ENCODE measurements at regions not wholly inside any gene's neighbourhood (a gene's known extent, or its start where the extent isn't known, plus 50 kb on each side); places are given as distances from the start of the nearest gene placed in this dataset.

- no peak for DNase-seq
- WGBS (ENCODE audit: low lambda C conversion rate) = 18% methylated on average over 1 of the region's 1 CpG
- Histone ChIP-seq H3K4me1 (ENCODE audit: control insufficient read depth in 1 of 2, insufficient read depth in 2 of 2, low read depth in 1 of 2, low read length in 1 of 2) (no peaks in the 10 kb centered on the region), H3K36me3 (replicated peaks in 1 of 2; ENCODE audit: control insufficient read depth in 1 of 2, insufficient read depth in 2 of 2, low read length in 1 of 2) (no peaks in the 10 kb centered on the region), H3K9me3 (no peaks in the 10 kb centered on the region), H2AFZ (ENCODE audit: low read depth) (no peak overlapping the region), H3K27me3 (ENCODE audit: insufficient read depth) (no peaks in the 10 kb centered on the region), H4K20me1 (ENCODE audit: insufficient read depth) (no peaks in the 10 kb centered on the region), H3K79me2 (ENCODE audit: insufficient read depth) (no peaks in the 10 kb centered on the region), H3F3A (replicated peaks; ENCODE audit: insufficient read depth) (no peaks in the 10 kb centered on the region), H3K9me2 (no peaks in the 10 kb centered on the region), H3K4me3 (ENCODE audit: low read depth in 2 of 2, low read length in 1 of 2) (no peak overlapping the region), H3K27ac (ENCODE audit: low read depth in 2 of 2, low read length in 1 of 2) (no peak overlapping the region), H3K9ac (no peak overlapping the region), H3K4me2 (no peak overlapping the region)
- no peak for TF ChIP-seq FOXM1 (IDR thresholded peaks at IDR 0.05; ENCODE audit: low read depth)
- no peak for TF ChIP-seq MEF2A (IDR thresholded peaks at IDR 0.05; ENCODE audit: borderline replicate concordance, low read depth)
- TF ChIP-seq RXRA (IDR thresholded peaks at IDR 0.05; ENCODE audit: borderline replicate concordance, low read depth) = no peak
- TF ChIP-seq CTCF (IDR thresholded peaks at IDR 0.05) = no peak
- TF ChIP-seq FOSL2 (IDR thresholded peaks at IDR 0.05; ENCODE audit: borderline replicate concordance, low read depth) = no peak
- POLR2A ChIA-PET = no interaction called here
- CTCF ChIA-PET = no interaction called here
Measured at GRCh38 chr2:49465157-49465831, 311.0 kb upstream of the FSHR start.

GRCh38 chr2:49459314-49459993 lies 305.1 kb upstream of the FSHR start:
- Histone ChIP-seq H3F3A (replicated peaks; ENCODE audit: insufficient read depth) (no peaks in the 10 kb centered on the region), H3K4me2 (no peak overlapping the region), H3K9me2 (no peaks in the 10 kb centered on the region), H3K27me3 (ENCODE audit: insufficient read depth) (no peaks in the 10 kb centered on the region), H3K9ac (no peak overlapping the region), H3K36me3 (replicated peaks in 1 of 2; ENCODE audit: control insufficient read depth in 1 of 2, insufficient read depth in 2 of 2, low read length in 1 of 2) (no peaks in the 10 kb centered on the region), H2AFZ (ENCODE audit: low read depth) (no peak overlapping the region), H3K79me2 (ENCODE audit: insufficient read depth) (no peaks in the 10 kb centered on the region), H3K9me3 (no peaks in the 10 kb centered on the region), H3K4me1 (ENCODE audit: control insufficient read depth in 1 of 2, insufficient read depth in 2 of 2, low read depth in 1 of 2, low read length in 1 of 2) (no peaks in the 10 kb centered on the region), H3K27ac (ENCODE audit: low read depth in 2 of 2, low read length in 1 of 2) (no peak overlapping the region), H3K4me3 (ENCODE audit: low read depth in 2 of 2, low read length in 1 of 2) (no peak overlapping the region), H4K20me1 (ENCODE audit: insufficient read depth) (no peaks in the 10 kb centered on the region)
- 18% methylated on average over 3 of the region's 3 CpGs for WGBS (ENCODE audit: low lambda C conversion rate)
- POLR2A ChIA-PET = no interaction called here
- no peak for DNase-seq
- CTCF ChIA-PET = interaction anchor here (0.7 kb wide), 1 partner anchor 648 kb away, joined by 3 read pairs; no protein-coding TSS in a partner anchor
- TF ChIP-seq RXRA (IDR thresholded peaks at IDR 0.05; ENCODE audit: borderline replicate concordance, low read depth) (no peak), POLR2AphosphoS5 (IDR thresholded peaks at IDR 0.05; ENCODE audit: low read depth, low read length) (no peak), REST (IDR thresholded peaks at IDR 0.05; ENCODE audit: low read depth, low read length) (no peak), CHD2 (IDR thresholded peaks at IDR 0.05; ENCODE audit: low read length, partially characterized antibody) (no peak), TCF12 (IDR thresholded peaks at IDR 0.05) (no peak), IRF3 (IDR thresholded peaks at IDR 0.05; ENCODE audit: low read depth, low read length) (no peak), MXI1 (IDR thresholded peaks at IDR 0.05; ENCODE audit: low read depth, low read length) (no peak), EZH2phosphoT487 (IDR thresholded peaks at IDR 0.05; ENCODE audit: borderline replicate concordance, low read depth) (no peak), RFX5 (IDR thresholded peaks at IDR 0.05; ENCODE audit: low read length) (no peak), SMC3 (IDR thresholded peaks at IDR 0.05; ENCODE audit: low read depth, low read length) (no peak)

Data from SK-N-SH (cell line).